Calu3 (cell line): ENCODE measurements at regions not wholly inside any gene's neighbourhood (a gene's known extent, or its start where the extent isn't known, plus 50 kb on each side); places are given as distances from the start of the nearest gene placed in this dataset.

Source experiments
- BruUV-seq: library from RNA; stranded (reverse); fragments of 400-500 nt; replicated peaks from 2 replicates; lab custom pipeline; 2021; lab: Mats Ljungman, UMichigan
- CTCF ChIA-PET: fragments of 300-600 bp; sonication (Branson Sonifier 250); formaldehyde crosslinking; loops from one replicate; lab custom pipeline; 2022; ENCODE audit warnings: antibody characterized with exemption; lab: Charles Lee
- DNase-seq: peaks from one replicate; pipeline ENCODE4 v3.0.0; 2022
- H3K27ac Mint-ChIP-seq: one replicate; pipeline ENCODE4 v1.8.0; 2022; ENCODE audit warnings: mixed read lengths; ENCODE audit not compliant: unreplicated experiment
- H3K27me3 Mint-ChIP-seq: one replicate; pipeline ENCODE4 v1.8.0; 2022; ENCODE audit warnings: mixed read lengths; ENCODE audit not compliant: unreplicated experiment
- H3K36me3 Mint-ChIP-seq: one replicate; pipeline ENCODE4 v1.8.0; 2022; ENCODE audit warnings: mild to moderate bottlenecking, moderate library complexity, mixed read lengths; ENCODE audit not compliant: insufficient read depth, unreplicated experiment
- H3K4me1 Mint-ChIP-seq: one replicate; pipeline ENCODE4 v1.8.0; 2022; ENCODE audit warnings: mild to moderate bottlenecking, low read depth, mixed read lengths; ENCODE audit not compliant: unreplicated experiment
- H3K4me3 Mint-ChIP-seq: one replicate; pipeline ENCODE4 v1.8.0; 2022; ENCODE audit warnings: mild to moderate bottlenecking, low read depth, moderate library complexity, mixed read lengths; ENCODE audit not compliant: unreplicated experiment
- H3K9me3 Mint-ChIP-seq: one replicate; pipeline ENCODE4 v1.8.0; 2022; ENCODE audit warnings: low read depth, mixed read lengths; ENCODE audit not compliant: unreplicated experiment
- intact Hi-C: fragments of 100-400 bp; cut with micrococcal nuclease; formaldehyde crosslinking; loops from one replicate; pipeline ENCODE4 v1.10.0; 2022; ENCODE audit not compliant: unreplicated experiment
- TF ChIP-seq, protein P1 (sequence below): fragments of 200-600 bp; IDR thresholded peaks from one replicate; pipeline ENCODE4 v1.8.0; 2022; ENCODE audit warnings: antibody characterized with exemption; ENCODE audit not compliant: unreplicated experiment

DNA sequence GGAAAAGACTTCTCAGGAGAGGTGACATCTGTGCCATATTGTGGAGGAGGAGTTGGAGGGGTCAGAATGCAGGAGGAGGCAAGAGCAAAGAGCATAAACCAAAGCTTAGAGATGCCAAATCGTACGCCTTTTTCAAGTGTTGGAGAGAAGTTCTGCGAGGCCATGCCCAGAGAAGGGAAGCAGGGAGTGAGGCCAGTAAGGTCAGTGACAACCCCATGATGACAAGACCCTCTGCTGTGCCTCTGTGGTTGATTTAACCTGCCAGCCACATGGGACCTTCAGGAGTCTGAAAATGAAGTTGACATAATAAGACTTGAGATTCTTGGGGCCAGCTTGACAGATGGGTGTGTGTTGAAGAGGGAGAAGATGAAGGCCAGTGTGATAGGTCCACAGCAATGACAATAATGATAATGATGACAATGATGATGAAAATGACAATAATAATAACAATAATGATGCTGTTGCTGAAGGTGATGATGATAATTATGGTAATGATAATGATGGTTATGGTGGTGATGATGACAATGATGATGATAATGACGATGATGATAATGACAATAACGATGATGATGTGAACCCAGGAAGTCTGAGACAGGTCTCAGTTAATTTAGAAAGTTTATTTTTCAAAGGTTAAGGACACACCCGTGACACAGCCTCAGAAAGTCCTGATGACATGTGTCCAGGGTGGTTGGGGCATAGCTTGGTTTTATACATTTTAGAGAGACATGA lies 152.6 kb upstream of the B3GAT1 start:
- Mint-ChIP-seq H3K4me3 (no peak overlapping the region), H3K27ac (no peak overlapping the region), H3K36me3 (no peaks in the 10 kb centered on the region), H3K27me3 (no peaks in the 10 kb centered on the region), H3K9me3 (peaks cover 5% of the 10 kb centered on the region), H3K4me1 (no peaks in the 10 kb centered on the region)
- TF ChIP-seq, protein P1, sequence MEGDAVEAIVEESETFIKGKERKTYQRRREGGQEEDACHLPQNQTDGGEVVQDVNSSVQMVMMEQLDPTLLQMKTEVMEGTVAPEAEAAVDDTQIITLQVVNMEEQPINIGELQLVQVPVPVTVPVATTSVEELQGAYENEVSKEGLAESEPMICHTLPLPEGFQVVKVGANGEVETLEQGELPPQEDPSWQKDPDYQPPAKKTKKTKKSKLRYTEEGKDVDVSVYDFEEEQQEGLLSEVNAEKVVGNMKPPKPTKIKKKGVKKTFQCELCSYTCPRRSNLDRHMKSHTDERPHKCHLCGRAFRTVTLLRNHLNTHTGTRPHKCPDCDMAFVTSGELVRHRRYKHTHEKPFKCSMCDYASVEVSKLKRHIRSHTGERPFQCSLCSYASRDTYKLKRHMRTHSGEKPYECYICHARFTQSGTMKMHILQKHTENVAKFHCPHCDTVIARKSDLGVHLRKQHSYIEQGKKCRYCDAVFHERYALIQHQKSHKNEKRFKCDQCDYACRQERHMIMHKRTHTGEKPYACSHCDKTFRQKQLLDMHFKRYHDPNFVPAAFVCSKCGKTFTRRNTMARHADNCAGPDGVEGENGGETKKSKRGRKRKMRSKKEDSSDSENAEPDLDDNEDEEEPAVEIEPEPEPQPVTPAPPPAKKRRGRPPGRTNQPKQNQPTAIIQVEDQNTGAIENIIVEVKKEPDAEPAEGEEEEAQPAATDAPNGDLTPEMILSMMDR, result no peak
- intact Hi-C loops, result no loop called here
- no TSS peak for BruUV-seq
- CTCF ChIA-PET, result no interaction called here
- DNase-seq, result no peak

- Mint-ChIP-seq H3K27ac (no peak overlapping the region), H3K9me3 (peaks cover 3% of the 10 kb centered on the region), H3K4me1 (no peaks in the 10 kb centered on the region), H3K4me3 (no peak overlapping the region), H3K36me3 (no peaks in the 10 kb centered on the region), H3K27me3 (peaks cover 11% of the 10 kb centered on the region)
- no peak for DNase-seq
- intact Hi-C loops, result no loop called here
- TF ChIP-seq, protein P1, result no peak
- BruUV-seq, result no TSS peak
- CTCF ChIA-PET, result interaction anchor here (0.7 kb wide), 1 partner anchor 37 kb away, joined by 3 read pairs; no protein-coding TSS in a partner anchor
Observed at GRCh38 chr11:134562941-134563471, 151.0 kb upstream of the B3GAT1 start.

DNA sequence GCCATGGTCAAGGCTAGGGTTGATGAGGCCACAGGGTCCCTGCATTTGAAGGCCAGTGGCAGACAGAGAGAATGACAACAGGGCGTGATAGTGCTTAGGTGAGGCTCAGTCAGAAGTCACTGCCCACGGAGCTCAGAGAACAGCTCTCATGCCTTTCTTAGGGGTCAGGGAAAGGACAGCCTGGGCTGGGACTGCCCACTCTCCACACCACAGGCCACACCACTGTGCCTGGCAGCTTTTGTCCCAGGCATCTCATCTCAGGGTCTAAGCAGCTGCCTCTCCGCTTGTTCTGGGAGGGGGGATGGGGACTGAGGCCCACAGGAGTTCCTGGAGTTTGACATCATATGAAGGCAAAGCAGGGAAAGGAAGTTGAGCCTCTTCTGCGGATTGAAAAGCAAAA lies 150.2 kb upstream of the B3GAT1 start:
- Mint-ChIP-seq H3K27ac (no peak overlapping the region), H3K9me3 (peaks cover 3% of the 10 kb centered on the region)
- CTCF ChIA-PET, result no interaction called here

GRCh38 chr11:134561331-134561720 lies 149.3 kb upstream of the B3GAT1 start:
- Mint-ChIP-seq H3K4me1 (no peaks in the 10 kb centered on the region), H3K27me3 (peaks cover 12% of the 10 kb centered on the region), H3K36me3 (no peaks in the 10 kb centered on the region), H3K4me3 (no peak overlapping the region), H3K9me3 (peaks cover 3% of the 10 kb centered on the region), H3K27ac (no peak overlapping the region)
- CTCF ChIA-PET, result no interaction called here
- TF ChIP-seq, protein P1, result no peak
- DNase-seq, result no peak
- BruUV-seq, result no TSS peak
- intact Hi-C loops, result no loop called here

More for the DNA sequence above, 150.2 kb upstream of the B3GAT1 start:
- Mint-ChIP-seq H3K27me3 (peaks cover 12% of the 10 kb centered on the region), H3K4me1 (no peaks in the 10 kb centered on the region), H3K4me3 (no peak overlapping the region), H3K36me3 (no peaks in the 10 kb centered on the region)
- TF ChIP-seq, protein P1, result no peak
- intact Hi-C loops, result no loop called here
- BruUV-seq, result no TSS peak
- no peak for DNase-seq
